ENCODE measurements at regions not wholly inside any gene's neighbourhood (a gene's known extent, or its start where the extent isn't known, plus 50 kb on each side); places are given as distances from the start of the nearest gene placed in this dataset.

GRCh38 chr2:13433954-13434353 lies 717.2 kb downstream of the TRIB2 start:
- no peak for TF ChIP-seq CTCF (IDR thresholded peaks at IDR 0.05)
- no peak for TF ChIP-seq POLR2A (IDR thresholded peaks at IDR 0.05; ENCODE audit: low read depth)
- TF ChIP-seq POLR2AphosphoS5 (IDR thresholded peaks at IDR 0.05): no peak
